Neural cell (in vitro differentiated cells): ENCODE measurements at regions not wholly inside any gene's neighbourhood (a gene's known extent, or its start where the extent isn't known, plus 50 kb on each side); places are given as distances from the start of the nearest gene placed in this dataset.

Experiments
- CTCF ChIP-seq: fragments of 450-650 bp; IDR thresholded peaks from 2 replicates; pipeline ENCODE4 v1.5.1; 2014; ENCODE audit warnings: antibody characterized with exemption, mild to moderate bottlenecking, moderate library complexity; ENCODE audit not compliant: poor library complexity, severe bottlenecking
- EZH2 ChIP-seq: fragments of 200-600, 300-800 bp; shearing (Covaris generic), sonication (generic); IDR thresholded peaks from 2 replicates; pipeline ENCODE4 v1.6.1; 2014; ENCODE audit warnings: antibody characterized with exemption, low read length, borderline replicate concordance, mild to moderate bottlenecking; ENCODE audit not compliant: insufficient read depth, poor library complexity, severe bottlenecking

- TF ChIP-seq CTCF (no peak), EZH2 (no peak)
These were observed 292.9 kb downstream of the THBS2 start for GRCh38 chr6:168960551-168961263.
